ENCODE measurements at regions not wholly inside any gene's neighbourhood (a gene's known extent, or its start where the extent isn't known, plus 50 kb on each side); places are given as distances from the start of the nearest gene placed in this dataset.
"Not testable (repeated sequence)": the region's sequence is repeated elsewhere in the genome, so short reads cannot be mapped to it uniquely, and the experiment has no call there.

DNA sequence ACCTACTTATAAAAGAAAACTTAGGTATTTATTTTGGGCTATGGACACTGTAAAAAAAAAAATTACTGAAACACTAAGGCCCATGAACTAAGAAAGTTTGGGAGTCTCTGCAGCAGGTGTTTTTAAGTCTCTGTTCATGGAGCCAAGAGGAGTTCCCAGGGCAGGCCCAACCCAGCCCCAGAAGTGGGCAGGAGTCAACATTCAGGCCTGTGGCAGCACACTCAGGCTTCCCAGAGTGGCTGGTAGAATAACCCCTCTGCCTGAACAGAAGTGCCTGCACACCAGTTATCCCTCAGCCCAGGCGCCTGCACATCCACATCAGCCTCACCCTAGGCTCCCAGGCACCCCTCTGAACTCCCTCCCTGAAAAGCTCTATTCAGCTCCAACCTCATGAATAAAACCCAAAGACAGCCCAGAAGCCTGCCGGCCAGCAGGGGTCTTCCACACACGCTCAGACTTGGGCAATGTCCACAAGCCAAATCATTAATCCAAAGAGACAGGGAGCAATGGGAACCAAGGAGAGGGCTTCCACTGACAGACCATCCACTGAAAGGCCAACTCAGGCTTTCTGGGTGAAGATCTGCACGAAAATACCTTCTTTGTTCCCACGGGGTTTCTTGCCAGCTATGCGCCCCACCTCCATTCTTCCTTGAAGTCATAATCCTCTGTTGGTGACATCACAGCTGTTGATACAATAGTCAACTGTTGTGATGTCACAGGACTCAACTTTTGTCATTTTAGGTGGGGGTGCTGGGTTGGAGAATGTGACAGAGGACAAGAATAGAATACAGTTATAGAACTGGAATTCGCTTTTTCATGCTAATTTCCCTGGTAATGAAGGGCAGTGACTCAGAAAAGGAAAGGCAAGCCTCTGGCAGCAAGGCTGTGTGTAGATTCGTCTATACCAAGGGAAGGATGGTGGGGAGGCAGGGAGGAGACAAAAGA, 83.7 kb downstream of the RPL27A start:
- Mint-ChIP-seq H3K36me3 (no peaks in the 10 kb centered on the region), H3K27me3 (no peaks in the 10 kb centered on the region), H3K4me1 (no peaks in the 10 kb centered on the region), H3K9me3 (no peaks in the 10 kb centered on the region), H3K27ac (no peak overlapping the region), H3K4me3 (no peak overlapping the region)

DNA sequence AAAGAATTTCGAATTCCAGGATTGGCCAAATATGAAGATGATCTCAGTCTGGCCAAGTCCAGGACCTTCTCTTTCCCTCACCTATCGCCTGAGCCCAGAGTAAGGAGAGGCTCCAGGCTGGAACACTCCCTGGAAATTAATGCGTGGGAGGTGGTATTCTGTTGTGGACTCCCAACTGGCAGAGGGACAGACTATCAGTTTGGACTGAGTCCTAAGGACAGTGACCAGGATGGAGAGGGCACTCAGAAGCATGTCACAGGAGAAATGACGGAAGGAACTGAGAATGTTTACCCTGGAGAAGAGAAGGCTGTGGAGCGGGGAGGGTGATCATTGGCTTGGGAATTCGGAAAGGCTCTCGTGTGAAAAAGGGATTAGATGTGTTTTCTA, 84.4 kb downstream of the RPL27A start:
- H3K4me3 Mint-ChIP-seq, result no peak overlapping the region
- no peaks in the 10 kb centered on the region for H3K9me3 Mint-ChIP-seq
- no peaks in the 10 kb centered on the region for H3K36me3 Mint-ChIP-seq
- no peaks in the 10 kb centered on the region for H3K4me1 Mint-ChIP-seq
- no peak overlapping the region for H3K27ac Mint-ChIP-seq
- no peaks in the 10 kb centered on the region for H3K27me3 Mint-ChIP-seq

DNA sequence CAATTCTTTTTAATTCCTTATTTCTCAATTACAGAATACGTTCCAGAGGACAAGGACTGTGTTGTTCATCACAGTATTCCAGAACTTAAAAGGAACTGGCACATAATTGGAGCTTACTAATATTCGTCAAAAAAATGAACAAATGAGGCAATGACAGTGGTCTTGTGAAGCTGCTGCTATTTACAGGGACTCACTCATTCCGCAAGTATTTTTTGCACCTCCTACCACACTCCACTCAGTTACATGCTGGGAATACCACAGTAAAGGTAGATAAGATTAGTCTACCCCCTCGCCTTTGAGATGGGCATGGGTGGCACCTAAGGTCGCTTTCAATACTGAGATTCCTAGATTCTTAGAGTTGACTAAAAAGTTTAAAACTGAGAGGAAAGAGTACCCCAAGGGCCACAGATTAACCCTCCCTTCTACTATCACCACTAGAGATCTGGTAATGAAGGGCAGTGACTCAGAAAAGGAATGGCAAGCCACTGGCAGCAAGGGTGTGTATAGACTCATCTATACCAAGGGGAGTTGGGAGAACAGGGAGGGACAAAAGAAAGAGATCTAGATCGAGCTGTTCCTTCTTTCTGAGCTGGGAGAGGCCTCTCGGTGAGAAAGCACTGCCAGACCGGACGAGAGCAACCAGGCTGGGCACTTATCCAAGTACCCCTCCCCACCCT, 85.0 kb downstream of the RPL27A start:
- H3K27me3 Mint-ChIP-seq, result no peaks in the 10 kb centered on the region

DNA sequence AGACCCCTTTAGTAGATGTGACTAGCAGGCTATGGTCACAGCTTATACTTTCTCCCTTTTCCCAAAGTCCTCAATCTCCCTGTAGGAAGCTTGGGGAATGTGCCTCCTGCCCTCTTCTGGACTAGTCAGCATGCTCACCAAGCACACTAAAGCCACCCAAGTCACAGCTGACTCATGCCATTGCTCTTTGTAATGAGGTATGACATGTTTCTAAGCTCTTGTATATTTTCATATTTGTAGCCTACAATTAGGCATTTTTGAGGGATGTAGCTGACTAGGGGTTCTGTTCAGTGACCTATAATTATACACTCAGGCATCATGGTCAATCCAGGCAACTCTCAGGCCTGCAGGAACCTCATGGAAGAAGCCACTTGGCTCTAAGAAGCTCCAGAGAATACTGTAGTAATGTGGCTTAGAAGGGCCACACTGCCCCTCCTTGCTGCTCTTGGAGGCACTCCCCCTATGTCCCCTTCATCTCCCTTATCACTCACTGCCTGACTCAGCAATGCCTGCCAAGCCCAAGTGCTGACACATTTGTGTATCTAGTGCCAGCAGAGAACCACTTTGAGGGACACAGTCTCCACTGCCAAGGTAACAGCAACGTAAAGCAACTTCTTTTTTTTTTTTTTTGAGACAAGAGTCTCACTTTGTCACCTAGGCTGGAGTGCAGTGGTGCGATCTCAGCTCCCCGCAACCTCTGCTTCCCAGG, 86.2 kb downstream of the RPL27A start:
- Mint-ChIP-seq H3K4me1 (no peaks in the 10 kb centered on the region), H3K9me3 (no peaks in the 10 kb centered on the region), H3K36me3 (no peaks in the 10 kb centered on the region), H3K27me3 (no peaks in the 10 kb centered on the region), H3K4me3 (no peak overlapping the region), H3K27ac (no peak overlapping the region)

More for the DNA sequence above, 85.0 kb downstream of the RPL27A start:
- Mint-ChIP-seq H3K27ac (no peak overlapping the region), H3K9me3 (no peaks in the 10 kb centered on the region), H3K4me3 (no peak overlapping the region), H3K4me1 (no peaks in the 10 kb centered on the region), H3K36me3 (no peaks in the 10 kb centered on the region)

DNA sequence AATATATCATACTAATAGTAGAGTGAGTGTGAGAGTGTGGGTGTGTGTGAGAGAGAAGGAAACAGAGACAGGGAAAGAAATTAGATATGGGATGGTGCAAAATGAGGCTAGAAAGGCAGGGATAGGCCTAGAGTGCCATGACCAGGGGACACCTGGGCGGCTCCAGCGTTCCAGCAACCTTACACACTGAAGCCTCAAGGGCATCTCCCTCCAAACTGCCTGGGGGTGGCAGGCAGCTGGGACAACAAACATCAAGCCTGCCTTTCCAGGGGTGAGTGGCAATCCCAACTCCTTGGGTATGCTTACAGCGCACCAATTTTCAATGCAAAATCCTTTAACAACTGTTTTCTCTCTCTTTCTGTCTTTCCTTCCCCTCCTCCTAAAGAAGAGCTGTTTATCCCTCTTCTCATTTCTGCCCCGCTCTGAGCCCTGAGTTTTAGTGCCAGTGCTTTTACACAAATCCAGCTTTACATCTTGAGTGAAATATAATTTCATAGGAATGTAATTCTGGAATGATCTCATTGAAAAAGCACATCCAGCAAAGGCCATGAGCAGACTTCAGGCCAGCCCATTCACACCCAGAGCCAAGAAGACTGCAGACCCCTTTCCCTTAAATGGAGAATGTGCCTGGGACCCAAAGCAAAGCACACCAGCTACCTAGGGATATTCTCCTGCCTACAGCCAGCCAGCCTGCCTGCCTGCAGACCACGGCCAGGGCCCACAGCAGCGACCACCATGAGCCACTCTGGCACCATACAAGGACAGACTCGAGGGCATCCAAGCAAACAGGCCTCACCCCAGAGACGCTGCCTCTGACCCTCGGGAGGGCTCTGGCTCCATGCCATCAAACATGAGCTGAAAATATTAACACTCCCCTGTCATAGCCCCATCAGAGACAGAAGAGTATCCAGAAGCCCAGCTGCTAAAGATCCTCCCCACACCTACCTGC, 90.3 kb downstream of the RPL27A start:
- Mint-ChIP-seq H3K4me3 (no peak overlapping the region), H3K4me1 (no peaks in the 10 kb centered on the region), H3K27me3 (no peaks in the 10 kb centered on the region), H3K27ac (no peak overlapping the region), H3K36me3 (no peaks in the 10 kb centered on the region), H3K9me3 (no peaks in the 10 kb centered on the region)

DNA sequence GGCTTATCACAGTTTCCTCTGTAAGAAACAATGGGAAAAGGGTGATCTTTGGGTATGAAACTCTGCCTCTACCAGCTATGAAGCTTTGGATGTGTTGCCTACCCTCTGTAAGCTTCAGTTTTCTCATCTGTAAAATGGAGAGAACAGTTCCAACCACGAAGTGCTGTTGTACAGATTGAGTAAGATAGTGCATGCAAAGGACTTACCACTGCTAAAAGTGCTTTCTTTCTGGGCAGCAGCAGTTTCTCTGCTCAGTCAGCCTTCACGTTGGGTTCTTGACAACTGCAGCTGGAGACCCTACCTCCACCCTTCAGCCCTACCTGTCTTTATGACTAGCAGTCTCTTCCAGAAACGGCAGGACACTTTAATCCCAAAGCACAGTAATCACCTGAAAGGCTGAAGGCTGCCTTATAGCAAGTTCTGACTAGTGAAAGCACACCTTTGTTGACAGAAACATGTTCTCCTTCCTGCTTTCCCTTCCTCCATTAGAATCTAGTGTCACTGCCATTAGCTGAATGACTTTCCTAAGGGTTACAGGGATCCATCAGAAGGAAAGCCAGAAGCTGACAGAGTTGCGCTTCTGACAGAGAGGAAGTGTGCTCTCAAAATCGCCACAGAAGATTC, 91.4 kb downstream of the RPL27A start:
- no peak overlapping the region for H3K27ac Mint-ChIP-seq
- H3K4me3 Mint-ChIP-seq, result no peak overlapping the region

DNA sequence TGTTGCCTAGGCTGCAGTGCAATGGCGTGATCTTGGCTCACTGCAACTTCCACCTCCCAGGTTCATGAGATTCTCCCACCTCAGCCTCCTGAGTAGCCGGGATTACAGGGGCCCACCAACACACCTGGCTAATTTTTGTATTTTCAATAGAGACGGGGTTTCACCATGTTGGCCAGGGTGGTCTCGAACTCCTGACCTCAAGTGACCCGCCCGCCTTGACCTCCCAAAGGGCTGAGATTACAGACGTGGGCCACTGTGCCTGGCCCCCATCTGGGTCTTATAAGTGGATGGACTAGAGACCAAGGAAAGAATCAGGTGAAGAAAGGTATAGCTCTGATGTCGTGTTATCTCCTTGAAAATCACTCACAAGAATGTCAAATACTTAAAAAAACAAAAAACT, 92.3 kb downstream of the RPL27A start:
- not testable (repeated sequence) for H3K4me3 Mint-ChIP-seq, H3K36me3 Mint-ChIP-seq, H3K27ac Mint-ChIP-seq, H3K27me3 Mint-ChIP-seq, H3K9me3 Mint-ChIP-seq, H3K4me1 Mint-ChIP-seq

More for the DNA sequence above, 91.4 kb downstream of the RPL27A start:
- H3K4me1 Mint-ChIP-seq, result no peaks in the 10 kb centered on the region
- no peaks in the 10 kb centered on the region for H3K36me3 Mint-ChIP-seq
- no peaks in the 10 kb centered on the region for H3K27me3 Mint-ChIP-seq
- no peaks in the 10 kb centered on the region for H3K9me3 Mint-ChIP-seq

DNA sequence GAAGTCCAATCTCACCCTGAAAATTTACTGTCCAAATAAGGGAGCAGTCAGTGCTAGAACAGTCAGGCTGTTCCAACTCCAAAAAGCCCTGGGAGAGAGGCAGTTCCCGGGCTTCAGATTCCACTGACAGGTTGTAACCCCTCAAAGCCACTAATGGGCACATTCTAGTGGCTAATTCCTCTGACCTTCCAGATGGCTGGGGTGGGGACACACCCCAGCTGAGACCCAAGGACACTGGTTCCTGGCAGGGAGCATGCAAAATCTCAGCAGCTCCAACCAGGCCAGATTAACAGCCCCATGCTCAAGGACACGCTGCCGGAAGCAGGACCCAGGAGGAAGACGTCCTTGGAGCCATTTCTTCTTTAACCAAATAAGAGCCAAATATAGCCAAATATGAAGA, 92.7 kb downstream of the RPL27A start:
- Mint-ChIP-seq H3K27me3 (no peaks in the 10 kb centered on the region), H3K36me3 (no peaks in the 10 kb centered on the region), H3K4me3 (no peak overlapping the region), H3K27ac (no peak overlapping the region), H3K4me1 (no peaks in the 10 kb centered on the region), H3K9me3 (no peaks in the 10 kb centered on the region)

- H3K9me3 Mint-ChIP-seq, result no peaks in the 10 kb centered on the region
- H3K4me1 Mint-ChIP-seq, result no peaks in the 10 kb centered on the region
- H3K4me3 Mint-ChIP-seq, result no peak overlapping the region
- H3K36me3 Mint-ChIP-seq, result no peaks in the 10 kb centered on the region
- no peaks in the 10 kb centered on the region for H3K27me3 Mint-ChIP-seq
- H3K27ac Mint-ChIP-seq, result no peak overlapping the region
Observed at GRCh38 chr11:8775734-8776133, 93.1 kb downstream of the RPL27A start.

- H3K27me3 Mint-ChIP-seq, result no peaks in the 10 kb centered on the region
- no peak overlapping the region for H3K27ac Mint-ChIP-seq
- H3K9me3 Mint-ChIP-seq, result no peaks in the 10 kb centered on the region
- no peaks in the 10 kb centered on the region for H3K36me3 Mint-ChIP-seq
- no peaks in the 10 kb centered on the region for H3K4me1 Mint-ChIP-seq
- no peak overlapping the region for H3K4me3 Mint-ChIP-seq
Observed at GRCh38 chr11:8776209-8776608, 93.6 kb downstream of the RPL27A start.

GRCh38 chr11:8777907-8778767, 95.5 kb downstream of the RPL27A start:
- no peaks in the 10 kb centered on the region for H3K9me3 Mint-ChIP-seq
- no peak overlapping the region for H3K4me3 Mint-ChIP-seq
- H3K36me3 Mint-ChIP-seq, result no peaks in the 10 kb centered on the region

DNA sequence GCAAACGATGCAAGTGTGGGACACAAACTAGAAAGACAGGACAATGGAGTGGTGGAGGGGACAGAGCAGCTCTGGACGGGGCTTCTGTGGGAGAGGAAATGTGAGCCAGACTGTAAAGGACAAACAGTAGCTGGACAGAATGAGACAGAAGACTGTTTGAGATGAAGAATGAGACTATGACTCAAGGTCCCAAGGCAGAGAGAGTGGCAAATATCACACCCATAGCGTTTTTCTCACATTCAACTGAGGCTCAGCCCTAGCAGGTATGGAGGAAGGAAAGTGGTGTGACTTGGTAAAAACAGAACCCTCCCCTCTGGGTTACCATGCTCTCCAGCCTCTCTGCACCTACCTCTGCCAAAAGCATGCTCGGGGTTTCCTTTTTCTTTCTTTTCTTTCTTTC, 96.5 kb downstream of the RPL27A start:
- Mint-ChIP-seq H3K4me1 (no peaks in the 10 kb centered on the region), H3K27me3 (no peaks in the 10 kb centered on the region), H3K27ac (no peak overlapping the region), H3K4me3 (no peak overlapping the region), H3K9me3 (no peaks in the 10 kb centered on the region), H3K36me3 (no peaks in the 10 kb centered on the region)

More at GRCh38 chr11:8777907-8778767, 95.5 kb downstream of the RPL27A start:
- Mint-ChIP-seq H3K27ac (no peak overlapping the region), H3K27me3 (no peaks in the 10 kb centered on the region), H3K4me1 (no peaks in the 10 kb centered on the region)

DNA sequence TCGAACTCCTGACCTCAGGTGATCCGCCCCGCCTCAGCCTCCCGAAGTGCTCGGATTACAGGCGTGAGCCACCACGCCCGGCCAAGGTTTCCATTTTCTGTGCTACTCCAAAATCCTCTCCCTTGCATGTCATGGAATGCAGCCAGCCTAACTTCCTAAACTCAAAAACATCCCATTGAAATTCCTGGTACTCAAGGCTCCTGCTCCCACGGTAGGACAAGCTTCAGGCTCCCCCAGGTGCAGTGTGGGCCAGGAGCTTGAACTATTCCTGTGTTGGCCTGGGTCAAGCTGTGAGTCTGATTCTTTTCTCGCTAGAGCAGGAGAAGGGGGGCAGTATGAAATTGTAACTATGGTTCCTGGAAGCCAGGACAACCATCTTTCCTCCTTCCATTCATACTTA, 97.1 kb downstream of the RPL27A start:
- H3K27me3 Mint-ChIP-seq, result no peaks in the 10 kb centered on the region
- H3K4me3 Mint-ChIP-seq, result no peak overlapping the region
- H3K36me3 Mint-ChIP-seq, result no peaks in the 10 kb centered on the region
- H3K9me3 Mint-ChIP-seq, result no peaks in the 10 kb centered on the region
- H3K4me1 Mint-ChIP-seq, result no peaks in the 10 kb centered on the region
- H3K27ac Mint-ChIP-seq, result no peak overlapping the region

- no peaks in the 10 kb centered on the region for H3K4me1 Mint-ChIP-seq
- no peaks in the 10 kb centered on the region for H3K9me3 Mint-ChIP-seq
- no peak overlapping the region for H3K4me3 Mint-ChIP-seq
- H3K27me3 Mint-ChIP-seq, result no peaks in the 10 kb centered on the region
- H3K36me3 Mint-ChIP-seq, result no peaks in the 10 kb centered on the region
- no peak overlapping the region for H3K27ac Mint-ChIP-seq
Observed at GRCh38 chr11:8784954-8785353, 102.4 kb downstream of the RPL27A start.

Measured in activated naive CD4-positive, alpha-beta T cell treated with anti-CD3 and anti-CD28 coated beads, Interleukin-2, amount 50 U/mL, for 24 hours (primary cell).